ENCODE measurements at regions not wholly inside any gene's neighbourhood (a gene's known extent, or its start where the extent isn't known, plus 50 kb on each side); places are given as distances from the start of the nearest gene placed in this dataset.

- TF ChIP-seq ARHGAP35 (IDR thresholded peaks at IDR 0.05; ENCODE audit: partially characterized antibody): no peak
- TF ChIP-seq ZNF589 (CRISPR knock-in tag; IDR thresholded peaks at IDR 0.05; ENCODE audit: low read depth): no peak
- no peak for TF ChIP-seq HIVEP1 (CRISPR knock-in tag; IDR thresholded peaks at IDR 0.05)
- TF ChIP-seq NFYB (IDR thresholded peaks at IDR 0.05; ENCODE audit: extremely low read depth, insufficient read length): no peak
- TF ChIP-seq, protein P1, sequence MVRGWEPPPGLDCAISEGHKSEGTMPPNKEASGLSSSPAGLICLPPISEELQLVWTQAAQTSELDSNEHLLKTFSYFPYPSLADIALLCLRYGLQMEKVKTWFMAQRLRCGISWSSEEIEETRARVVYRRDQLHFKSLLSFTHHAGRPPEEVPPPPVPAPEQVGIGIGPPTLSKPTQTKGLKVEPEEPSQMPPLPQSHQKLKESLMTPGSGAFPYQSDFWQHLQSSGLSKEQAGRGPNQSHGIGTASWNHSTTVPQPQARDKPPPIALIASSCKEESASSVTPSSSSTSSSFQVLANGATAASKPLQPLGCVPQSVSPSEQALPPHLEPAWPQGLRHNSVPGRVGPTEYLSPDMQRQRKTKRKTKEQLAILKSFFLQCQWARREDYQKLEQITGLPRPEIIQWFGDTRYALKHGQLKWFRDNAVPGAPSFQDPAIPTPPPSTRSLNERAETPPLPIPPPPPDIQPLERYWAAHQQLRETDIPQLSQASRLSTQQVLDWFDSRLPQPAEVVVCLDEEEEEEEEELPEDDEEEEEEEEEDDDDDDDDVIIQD (CRISPR knock-in tag; IDR thresholded peaks at IDR 0.05): no peak
- TF ChIP-seq EP300 (IDR thresholded peaks at IDR 0.05; ENCODE audit: low read length): no peak
- TF ChIP-seq KAT7 (CRISPR knock-in tag; IDR thresholded peaks at IDR 0.05; ENCODE audit: borderline replicate concordance): no peak
- TF ChIP-seq ZNF407 (IDR thresholded peaks at IDR 0.05; ENCODE audit: low read depth): no peak
- no peak for TF ChIP-seq RNF2 (IDR thresholded peaks at IDR 0.05)
- TF ChIP-seq CTCF (IDR thresholded peaks at IDR 0.05 in 2 of 3, conservative IDR thresholded peaks at IDR 0.05 in 1 of 3; ENCODE audit: insufficient read depth in 2 of 3, low read depth in 1 of 3, low read length in 3 of 3): no peak
Measured at GRCh38 chr21:27261676-27262075, 294.8 kb upstream of the ADAMTS5 start.
